ENCODE measurements at regions not wholly inside any gene's neighbourhood (a gene's known extent, or its start where the extent isn't known, plus 50 kb on each side); places are given as distances from the start of the nearest gene placed in this dataset.

- no peak for DNase-seq
- intact Hi-C loops (cut with DNase I), result no loop called here
Measured at GRCh38 chr15:98501632-98502031, 146.7 kb upstream of the IGF1R start.

DNA sequence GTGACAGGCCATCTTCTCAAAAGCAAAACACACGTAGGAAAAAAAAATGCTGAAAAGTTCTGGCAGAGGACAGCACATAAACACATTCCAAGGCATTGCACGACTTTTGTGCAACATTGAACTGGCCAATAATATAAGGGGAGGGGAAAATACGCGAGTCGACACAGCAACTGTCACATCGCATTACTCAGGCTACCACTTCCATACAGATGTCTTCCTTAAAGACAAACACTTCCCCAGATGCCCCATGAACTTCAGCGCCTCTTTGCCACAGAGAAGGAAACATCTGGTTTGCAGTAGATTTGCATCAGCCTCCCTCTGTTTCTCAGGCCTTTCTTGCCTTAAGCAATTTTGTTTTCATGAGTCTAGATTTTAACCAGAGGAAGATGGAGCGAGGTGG lies 144.4 kb upstream of the IGF1R start:
- no peak for DNase-seq
- intact Hi-C loops (cut with DNase I), result no loop called here

DNA sequence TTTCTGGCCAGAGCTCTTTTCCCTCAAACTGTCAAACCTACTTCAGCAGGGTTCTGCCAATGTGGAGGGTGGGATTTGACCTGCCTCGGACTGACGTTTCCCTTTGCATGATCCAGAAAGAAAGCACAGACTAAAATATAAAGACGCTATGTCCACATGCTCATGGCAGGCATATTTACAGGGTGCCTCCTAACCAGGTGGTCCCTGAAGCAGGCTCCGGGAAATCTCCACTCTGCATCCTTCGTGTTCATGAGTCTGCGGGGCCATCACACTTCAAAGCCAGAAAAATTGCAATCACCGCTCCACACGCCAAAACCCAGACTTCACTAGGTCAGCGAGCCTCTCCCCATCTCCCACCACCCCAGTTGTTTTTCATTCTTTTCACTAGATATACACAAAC lies 143.3 kb upstream of the IGF1R start:
- intact Hi-C loops (cut with DNase I), result no loop called here
- peak in 1 of 10 donors; percentile 64 for DNase-seq

- intact Hi-C loops (cut with DNase I), result no loop called here
- no peak for DNase-seq
Measured at GRCh38 chr15:98505611-98506031, 142.7 kb upstream of the IGF1R start.

- intact Hi-C loops (cut with DNase I), result no loop called here
- DNase-seq, result no peak
Measured at GRCh38 chr15:98506172-98506571, 142.2 kb upstream of the IGF1R start.

GRCh38 chr15:98506711-98507110 lies 141.6 kb upstream of the IGF1R start:
- intact Hi-C loops (cut with DNase I), result no loop called here
- no peak for DNase-seq

GRCh38 chr15:98513428-98513986 lies 134.8 kb upstream of the IGF1R start:
- DNase-seq, result no peak
- intact Hi-C loops (cut with DNase I), result no loop called here

GRCh38 chr15:98514034-98514622 lies 134.2 kb upstream of the IGF1R start:
- DNase-seq, result no peak
- intact Hi-C loops (cut with DNase I), result no loop called here

GRCh38 chr15:98518823-98519561 lies 129.3 kb upstream of the IGF1R start:
- intact Hi-C loops (cut with DNase I), result loop anchor here (1.0 kb wide), 2 partner anchors 128 to 558 kb away; no protein-coding TSS in a partner anchor
- peak in 5 of 10 donors; percentile 30 to 73 (median 45) for DNase-seq

- intact Hi-C loops (cut with DNase I), result loop anchor here (1.0 kb wide), 2 partner anchors 127 to 557 kb away; no protein-coding TSS in a partner anchor
- no peak for DNase-seq
Measured at GRCh38 chr15:98519767-98520550, 128.4 kb upstream of the IGF1R start.

- intact Hi-C loops (cut with DNase I), result no loop called here
Measured at GRCh38 chr15:98522127-98522526, 126.2 kb upstream of the IGF1R start.

GRCh38 chr15:98523912-98524662 lies 124.3 kb upstream of the IGF1R start:
- no peak for DNase-seq
- intact Hi-C loops (cut with DNase I), result no loop called here

More at GRCh38 chr15:98522127-98522526, 126.2 kb upstream of the IGF1R start:
- DNase-seq, result no peak

- no peak for DNase-seq
- intact Hi-C loops (cut with DNase I), result no loop called here
Measured at GRCh38 chr15:98524838-98525660, 123.3 kb upstream of the IGF1R start.

- no peak for DNase-seq
- intact Hi-C loops (cut with DNase I), result no loop called here
Measured at GRCh38 chr15:98525661-98526001, 122.7 kb upstream of the IGF1R start.

GRCh38 chr15:98526094-98526493 lies 122.2 kb upstream of the IGF1R start:
- DNase-seq, result no peak
- intact Hi-C loops (cut with DNase I), result no loop called here

DNA sequence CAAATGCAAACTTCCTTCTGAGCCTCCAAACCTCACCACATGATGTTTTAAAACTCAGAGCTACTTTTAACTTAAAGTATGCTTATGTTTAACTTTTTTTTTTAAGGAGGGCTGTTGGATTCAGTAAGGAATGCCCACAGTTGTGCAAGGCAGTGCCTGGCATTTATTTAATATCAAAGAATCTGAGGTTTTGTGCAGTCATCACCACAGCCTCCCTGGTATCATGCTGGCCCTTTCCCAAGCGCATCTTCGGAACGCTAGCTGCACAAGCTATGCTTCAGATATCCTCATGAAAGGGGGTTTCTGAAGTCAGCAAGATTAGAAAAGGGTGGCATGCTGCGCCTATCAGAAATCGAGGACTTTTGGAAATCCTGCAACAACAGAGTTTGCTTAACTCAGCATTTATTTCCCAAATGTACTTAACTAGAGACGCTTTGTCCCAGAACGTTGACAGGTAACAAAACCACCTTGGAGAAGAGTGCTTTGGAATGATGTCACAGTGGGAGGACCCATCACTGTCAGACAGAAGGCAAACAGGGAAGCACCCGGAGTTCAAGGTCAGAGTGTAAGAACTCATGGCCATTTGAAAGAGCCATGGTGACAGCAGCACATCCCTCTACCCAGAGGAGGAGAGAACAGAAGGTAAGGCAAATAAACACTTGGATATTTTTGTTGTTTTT lies 120.2 kb upstream of the IGF1R start:
- intact Hi-C loops (cut with DNase I), result no loop called here
- DNase-seq, result no peak

DNA sequence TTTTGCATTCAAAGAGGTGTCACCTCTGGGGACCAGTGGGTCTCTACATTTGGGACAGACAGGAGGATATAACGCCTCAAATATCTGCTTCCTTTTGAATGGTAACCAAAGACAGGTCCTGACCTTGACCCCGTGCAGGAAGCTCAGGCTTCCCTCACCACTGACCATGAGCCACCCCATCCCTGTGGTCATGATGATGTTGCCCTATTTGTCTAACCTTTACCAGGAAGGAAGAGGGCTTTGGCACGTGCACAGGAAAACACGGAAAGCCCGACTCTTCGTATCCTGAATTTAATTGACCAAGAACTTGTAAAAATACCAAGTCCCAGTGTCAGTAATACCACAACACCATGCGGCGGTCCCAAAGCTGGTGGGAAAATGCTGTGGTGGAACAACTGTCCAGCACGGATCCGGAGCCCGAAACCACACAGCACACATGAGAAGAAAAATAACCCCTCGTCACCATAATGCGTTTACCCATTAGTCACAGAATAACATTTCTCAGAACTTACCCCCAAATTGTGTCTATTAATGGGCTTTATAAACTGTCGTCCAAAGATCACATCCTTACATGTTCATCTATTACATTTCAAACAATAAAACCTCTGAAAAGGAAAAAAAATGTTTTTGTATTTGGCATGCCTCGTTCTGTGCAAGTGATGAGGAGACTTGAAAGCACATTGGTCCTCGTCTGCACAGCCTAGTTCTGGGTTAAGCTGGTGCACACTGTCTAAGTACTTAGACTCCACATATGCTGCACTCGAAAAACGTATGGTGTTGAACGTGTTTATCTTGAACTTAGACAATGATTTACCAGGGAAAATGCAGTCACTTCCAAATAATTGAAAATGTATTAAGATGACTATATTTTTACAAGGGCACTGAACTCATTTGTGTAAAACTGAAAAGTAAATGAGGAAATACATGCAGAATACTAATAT lies 118.9 kb upstream of the IGF1R start:
- intact Hi-C loops (cut with DNase I), result no loop called here
- DNase-seq, result no peak

DNA sequence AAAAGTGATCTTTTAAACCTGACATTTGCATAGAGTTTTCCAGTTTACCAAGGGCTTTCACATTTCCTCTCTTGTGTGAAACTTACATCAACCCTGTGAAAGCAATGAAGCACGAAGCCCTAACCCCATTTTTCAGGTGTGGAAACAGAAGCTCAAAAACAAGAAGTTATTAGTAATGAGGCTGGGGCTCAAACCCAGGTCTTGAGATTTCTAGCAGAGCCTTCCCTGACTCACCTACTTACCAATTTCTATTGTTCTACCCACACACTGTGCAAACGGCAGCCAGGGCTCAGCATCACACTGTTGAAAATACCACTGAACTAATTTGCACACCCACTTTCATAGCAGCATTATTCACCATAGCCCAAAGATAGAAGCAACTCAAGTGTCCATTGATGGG lies 117.8 kb upstream of the IGF1R start:
- no peak for DNase-seq
- intact Hi-C loops (cut with DNase I), result no loop called here
